PC-3 (cell line): ENCODE measurements at regions not wholly inside any gene's neighbourhood (a gene's known extent, or its start where the extent isn't known, plus 50 kb on each side); places are given as distances from the start of the nearest gene placed in this dataset.

ENCODE experiments used
- ATAC-seq: fragments of 200-7000 bp; cut with Tn5 transposase; 2 replicates; pipeline ENCODE4 v1.9.1; 2020; ENCODE audit warnings: mild to moderate bottlenecking, moderate library complexity
- BruUV-seq: library from RNA; stranded (reverse); fragments of 400-500 nt; replicated peaks from 2 replicates; lab custom pipeline; 2021; lab: Mats Ljungman, UMichigan
- CTCF ChIA-PET: fragments of 300-600 bp; sonication (Branson Sonifier 250); formaldehyde crosslinking; loops from one replicate; lab custom pipeline; 2022; ENCODE audit warnings: antibody characterized with exemption; lab: Charles Lee
- POLR2A ChIA-PET: fragments of 300-600 bp; sonication (Branson Sonifier 250); formaldehyde crosslinking; loops from one replicate; lab custom pipeline; 2022; ENCODE audit warnings: antibody characterized with exemption; ENCODE audit not compliant: unreplicated experiment; lab: Charles Lee
- DNase-seq: peaks from one replicate; pipeline ENCODE4 v3.0.0-alpha.2; 2015
- H2AFZ ChIP-seq: fragments of 300-600 bp; sonication (generic); 2 replicates; pipeline ENCODE4 v1.6.0; 2016; ENCODE audit warnings: antibody characterized with exemption, low read length
- H3F3A ChIP-seq: fragments of 300-600 bp; sonication (generic); one replicate; pipeline ENCODE4 v1.6.0; 2017; ENCODE audit warnings: antibody characterized with exemption, low read length, control low read depth, mild to moderate bottlenecking; ENCODE audit not compliant: unreplicated experiment
- H3K27ac ChIP-seq: fragments of 300-600 bp; sonication (generic); 2 replicates; pipeline ENCODE4 v1.5.1; 2016; ENCODE audit warnings: mild to moderate bottlenecking, low read length
- H3K27me3 ChIP-seq: fragments of 300-600 bp; sonication (generic); 2 replicates; pipeline ENCODE4 v1.6.1; 2016; ENCODE audit warnings: low read length, mixed read lengths
- H3K36me3 ChIP-seq: fragments of 300-600 bp; sonication (generic); 2 replicates; pipeline ENCODE4 v1.6.1; 2016; ENCODE audit warnings: low read depth, mixed run types, low read length, mixed read lengths
- H3K4me1 ChIP-seq: fragments of 300-600 bp; sonication (generic); 2 replicates; pipeline ENCODE4 v1.5.1; 2016; ENCODE audit warnings: low read length; ENCODE audit not compliant: insufficient read depth
- H3K4me2 ChIP-seq: fragments of 300-600 bp; sonication (generic); 2 replicates; pipeline ENCODE4 v1.6.0; 2016; ENCODE audit warnings: low read length
- H3K4me3 ChIP-seq: fragments of 300-600 bp; sonication (generic); 2 replicates; pipeline ENCODE4 v1.5.1; 2016; ENCODE audit warnings: mild to moderate bottlenecking, low read length, mixed read lengths
- H3K79me2 ChIP-seq: fragments of 300-600 bp; sonication (generic); 2 replicates; pipeline ENCODE4 v1.6.1; 2017; ENCODE audit warnings: low read length, mixed read lengths
- H3K9ac ChIP-seq: fragments of 300-600 bp; sonication (generic); 2 replicates; pipeline ENCODE4 v1.6.0; 2016; ENCODE audit warnings: mild to moderate bottlenecking, low read length
- H3K9me2 ChIP-seq: fragments of 300-600 bp; sonication (generic); replicated peaks from 2 replicates; pipeline ENCODE4 v1.6.1; 2016; ENCODE audit warnings: mixed run types, low read length, mixed read lengths
- H3K9me3 ChIP-seq: fragments of 300-600 bp; sonication (generic); 2 replicates; pipeline ENCODE4 v1.6.1; 2016; ENCODE audit warnings: low read length, mixed read lengths
- H4K20me1 ChIP-seq: fragments of 300-600 bp; sonication (generic); 2 replicates; pipeline ENCODE4 v1.6.1; 2016; ENCODE audit warnings: low read length, mixed read lengths
- EZH2 ChIP-seq: fragments of 300-600 bp; sonication (generic); IDR thresholded peaks from one replicate; pipeline ENCODE4 v1.6.1; 2017; ENCODE audit warnings: antibody characterized with exemption, mild to moderate bottlenecking, low read length; ENCODE audit not compliant: unreplicated experiment
- EZH2phosphoT487 ChIP-seq: fragments of 300-600 bp; sonication (generic); IDR thresholded peaks from 2 replicates; pipeline ENCODE4 v1.6.1; 2018; ENCODE audit warnings: mild to moderate bottlenecking, antibody characterized with exemption, low read length, borderline replicate concordance
- intact Hi-C: fragments of 100-400 bp; cut with micrococcal nuclease; formaldehyde crosslinking; loops from 2 replicates; pipeline ENCODE4 v1.9.0; 2023
- TF ChIP-seq, protein P1 (sequence below): fragments of 300-600 bp; sonication (generic); conservative IDR thresholded peaks from 2 replicates; pipeline ENCODE4 v1.5.1; 2017; ENCODE audit warnings: antibody characterized with exemption, low read depth, mild to moderate bottlenecking, low read length

GRCh38 chr2:66994654-66995053, 402.5 kb upstream of the ETAA1 start:
- Histone ChIP-seq H3F3A (no peaks in the 10 kb centered on the region), H2AFZ (no peak overlapping the region), H3K27ac (no peak overlapping the region), H3K27me3 (peaks cover 12% of the 10 kb centered on the region; the same call in 1 of the 2 replicates), H3K9ac (no peak overlapping the region), H3K9me2 (no peaks in the 10 kb centered on the region), H3K79me2 (no peaks in the 10 kb centered on the region), H4K20me1 (no peaks in the 10 kb centered on the region), H3K9me3 (no peaks in the 10 kb centered on the region), H3K4me3 (no peak overlapping the region), H3K36me3 (no peaks in the 10 kb centered on the region), H3K4me2 (no peak overlapping the region), H3K4me1 (no peaks in the 10 kb centered on the region)
- POLR2A ChIA-PET: no interaction called here
- CTCF ChIA-PET: no interaction called here
- no TSS peak for BruUV-seq
- TF ChIP-seq EZH2phosphoT487 (no peak), EZH2 (no peak)
- TF ChIP-seq, protein P1, sequence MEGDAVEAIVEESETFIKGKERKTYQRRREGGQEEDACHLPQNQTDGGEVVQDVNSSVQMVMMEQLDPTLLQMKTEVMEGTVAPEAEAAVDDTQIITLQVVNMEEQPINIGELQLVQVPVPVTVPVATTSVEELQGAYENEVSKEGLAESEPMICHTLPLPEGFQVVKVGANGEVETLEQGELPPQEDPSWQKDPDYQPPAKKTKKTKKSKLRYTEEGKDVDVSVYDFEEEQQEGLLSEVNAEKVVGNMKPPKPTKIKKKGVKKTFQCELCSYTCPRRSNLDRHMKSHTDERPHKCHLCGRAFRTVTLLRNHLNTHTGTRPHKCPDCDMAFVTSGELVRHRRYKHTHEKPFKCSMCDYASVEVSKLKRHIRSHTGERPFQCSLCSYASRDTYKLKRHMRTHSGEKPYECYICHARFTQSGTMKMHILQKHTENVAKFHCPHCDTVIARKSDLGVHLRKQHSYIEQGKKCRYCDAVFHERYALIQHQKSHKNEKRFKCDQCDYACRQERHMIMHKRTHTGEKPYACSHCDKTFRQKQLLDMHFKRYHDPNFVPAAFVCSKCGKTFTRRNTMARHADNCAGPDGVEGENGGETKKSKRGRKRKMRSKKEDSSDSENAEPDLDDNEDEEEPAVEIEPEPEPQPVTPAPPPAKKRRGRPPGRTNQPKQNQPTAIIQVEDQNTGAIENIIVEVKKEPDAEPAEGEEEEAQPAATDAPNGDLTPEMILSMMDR: no peak
- ATAC-seq (no peak), DNase-seq (no peak)
- intact Hi-C loops: no loop called here

GRCh38 chr2:66995636-66996035, 401.5 kb upstream of the ETAA1 start:
- intact Hi-C loops: no loop called here

More at GRCh38 chr2:66995636-66996035, 401.5 kb upstream of the ETAA1 start:
- CTCF ChIA-PET: no interaction called here
- POLR2A ChIA-PET: no interaction called here
- DNase-seq (no peak), ATAC-seq (no peak)
- Histone ChIP-seq H3K36me3 (no peaks in the 10 kb centered on the region), H3K27me3 (peaks cover 5% of the 10 kb centered on the region; the same call in 1 of the 2 replicates), H4K20me1 (no peaks in the 10 kb centered on the region), H3K27ac (no peak overlapping the region), H3F3A (no peaks in the 10 kb centered on the region), H3K9ac (no peak overlapping the region), H3K4me3 (no peak overlapping the region), H3K4me2 (no peak overlapping the region), H3K79me2 (no peaks in the 10 kb centered on the region), H3K9me3 (no peaks in the 10 kb centered on the region), H3K4me1 (no peaks in the 10 kb centered on the region), H2AFZ (no peak overlapping the region), H3K9me2 (no peaks in the 10 kb centered on the region)
- BruUV-seq: no TSS peak
- TF ChIP-seq EZH2phosphoT487 (no peak), EZH2 (no peak)
- TF ChIP-seq, protein P1: no peak
